Testis (tissue), 2 donors: ENCODE measurements at regions not wholly inside any gene's neighbourhood (a gene's known extent, or its start where the extent isn't known, plus 50 kb on each side); places are given as distances from the start of the nearest gene placed in this dataset.

Source experiments
- DNase-seq: peaks from one replicate; pipeline ENCODE4 v3.0.0-alpha.2; 2019
- H3K27ac ChIP-seq, 2 donors: fragments of 200-600 bp; sonication (generic); one replicate each; pipeline ENCODE4 v1.5.1; 2019
- H3K27me3 ChIP-seq: fragments of 200-600 bp; sonication (generic); one replicate; pipeline ENCODE4 v1.5.1; 2019
- H3K36me3 ChIP-seq: fragments of 200-600 bp; sonication (generic); one replicate; pipeline ENCODE4 v1.5.1; 2017; ENCODE audit warnings: low read depth; ENCODE audit errors: missing control alignments
- H3K4me1 ChIP-seq: fragments of 200-600 bp; sonication (generic); one replicate; pipeline ENCODE4 v1.5.1; 2019
- H3K4me3 ChIP-seq, 2 donors: fragments of 200-600 bp; sonication (generic); one replicate each; pipeline ENCODE4 v1.5.1; 2017 to 2019
- H3K9me3 ChIP-seq: fragments of 200-600 bp; sonication (generic); one replicate; pipeline ENCODE4 v1.5.1; 2017
- CTCF ChIP-seq, 3 experiments: fragments of 450-650 bp in 2 of 3; fragments of 200-600 bp in 1 of 3; sonication (generic) in 1 of 3; IDR thresholded peaks; one replicate each; pipeline ENCODE4 v1.5.1; 2016 to 2019; ENCODE audit warnings: antibody characterized with exemption in 3 of 3, mild to moderate bottlenecking in 2 of 3, moderate library complexity in 1 of 3
- POLR2A ChIP-seq: fragments of 450-650 bp; IDR thresholded peaks from one replicate; pipeline ENCODE4 v1.6.1; 2017; ENCODE audit warnings: antibody characterized with exemption, mild to moderate bottlenecking, moderate library complexity
- WGBS, 2 donors: methylation state at CpG; one replicate each; pipeline ENCODE4 v1.1.5; 2018; 5-methylcytosine and 5-hydroxymethylcytosine counted together
- intact Hi-C: fragments of 100-400 bp; cut with DNase I; formaldehyde crosslinking; loops from one replicate; pipeline ENCODE4 v1.15.1; 2023; ENCODE audit warnings: low total_unique reads

DNA sequence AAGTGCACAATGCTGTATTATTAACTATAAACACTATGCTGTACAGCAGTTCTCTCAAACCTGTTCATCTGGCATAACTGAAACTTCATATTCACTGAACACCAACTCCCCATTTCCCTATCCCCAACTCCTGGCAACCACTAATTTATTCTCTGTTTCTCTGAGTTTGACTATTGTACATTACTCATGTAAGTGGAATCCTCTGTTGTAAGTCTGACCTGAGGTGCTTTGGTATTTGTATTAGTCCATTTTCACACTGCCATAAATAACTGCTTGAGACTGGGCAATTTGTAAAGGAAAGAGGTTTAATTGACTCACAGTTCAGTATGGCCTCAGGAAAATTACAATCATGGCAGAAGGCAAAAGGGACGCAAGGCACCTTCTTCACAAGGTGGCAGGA lies 266.3 kb downstream of the PPP1R3A start:
- Histone ChIP-seq H3K36me3 (no peaks in the 10 kb centered on the region), H3K9me3 (no peaks in the 10 kb centered on the region), H3K4me3 (no peak overlapping the region), H3K4me1 (no peaks in the 10 kb centered on the region), H3K27ac (no peak overlapping the region), H3K27me3 (no peaks in the 10 kb centered on the region)
- 96 to 100% methylated on average over 1 of the region's 1 CpG for WGBS, 2 donors
- TF ChIP-seq CTCF (IDR thresholded peaks at IDR 0.05): no peak
- no peak for TF ChIP-seq POLR2A
- intact Hi-C loops: no loop called here
- no peak for DNase-seq

GRCh38 chr7:113649556-113649955 lies 269.3 kb downstream of the PPP1R3A start:
- H3K27ac ChIP-seq: no peak overlapping the region
- no peaks in the 10 kb centered on the region for H3K9me3 ChIP-seq
- intact Hi-C loops: no loop called here
- 80 to 90% methylated on average over 1 of the region's 1 CpG for WGBS, 2 donors
- H3K27me3 ChIP-seq: no peaks in the 10 kb centered on the region
- H3K4me3 ChIP-seq: no peak overlapping the region
- TF ChIP-seq CTCF (IDR thresholded peaks at IDR 0.05) (no peak), POLR2A (no peak)
- H3K4me1 ChIP-seq: no peaks in the 10 kb centered on the region
- no peak for DNase-seq
- H3K36me3 ChIP-seq: no peaks in the 10 kb centered on the region

DNA sequence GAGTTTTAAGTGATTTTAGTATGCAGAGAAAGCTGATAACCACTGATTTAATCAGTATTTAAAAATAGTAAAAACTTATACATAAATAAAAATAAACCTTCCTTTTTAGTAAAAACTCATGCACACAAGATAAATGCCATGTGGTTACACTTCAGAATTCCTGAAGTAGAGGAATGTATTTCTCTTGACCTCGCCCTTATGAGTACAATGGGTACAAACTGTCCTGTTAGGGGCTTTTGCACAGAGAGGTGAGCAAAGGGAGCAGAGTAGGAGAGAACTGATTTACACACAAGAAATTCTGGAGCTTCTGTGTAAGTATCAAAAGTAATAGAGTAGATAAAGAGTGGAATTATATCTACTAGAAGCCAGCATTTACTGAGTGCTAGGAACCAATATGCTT lies 279.6 kb downstream of the PPP1R3A start:
- DNase-seq: no peak
- WGBS, 2 donors: 78% methylated on average over 1 of the region's 1 CpG
- no peak overlapping the region for H3K4me3 ChIP-seq
- no peaks in the 10 kb centered on the region for H3K9me3 ChIP-seq
- H3K27me3 ChIP-seq: no peaks in the 10 kb centered on the region
- H3K27ac ChIP-seq: no peak overlapping the region
- intact Hi-C loops: no loop called here
- no peaks in the 10 kb centered on the region for H3K4me1 ChIP-seq
- no peaks in the 10 kb centered on the region for H3K36me3 ChIP-seq
- TF ChIP-seq POLR2A: no peak
- no peak for TF ChIP-seq CTCF (IDR thresholded peaks at IDR 0.05)

- WGBS, 2 donors: 84 to 85% methylated on average over 5 of the region's 5 CpGs
- intact Hi-C loops: no loop called here
Measured at GRCh38 chr7:113636727-113637421, 281.9 kb downstream of the PPP1R3A start.

More at GRCh38 chr7:113636727-113637421, 281.9 kb downstream of the PPP1R3A start:
- Histone ChIP-seq H3K4me3 (no peak overlapping the region), H3K36me3 (no peaks in the 10 kb centered on the region), H3K27ac (no peak overlapping the region), H3K27me3 (no peaks in the 10 kb centered on the region), H3K4me1 (no peaks in the 10 kb centered on the region), H3K9me3 (no peaks in the 10 kb centered on the region)
- DNase-seq: no peak
- no peak for TF ChIP-seq CTCF (IDR thresholded peaks at IDR 0.05)
- no peak for TF ChIP-seq POLR2A
